Prostate gland (tissue), 2 donors: ENCODE measurements at regions not wholly inside any gene's neighbourhood (a gene's known extent, or its start where the extent isn't known, plus 50 kb on each side); places are given as distances from the start of the nearest gene placed in this dataset.

ENCODE experiments used
- CTCF ChIP-seq, 4 experiments: fragments of 200-600 bp in 2 of 4; fragments of 450-650 bp in 2 of 4; sonication (generic) in 2 of 4; IDR thresholded peaks; 1 replicate in 3 of 4; 2 replicates in 1 of 4; pipeline ENCODE4 v1.5.1; 2016 to 2019; ENCODE audit warnings: antibody characterized with exemption in 4 of 4, mild to moderate bottlenecking in 2 of 4, moderate library complexity in 2 of 4
- POLR2A ChIP-seq: fragments of 450-650 bp; IDR thresholded peaks from one replicate; pipeline ENCODE4 v1.6.1; 2016; ENCODE audit warnings: antibody characterized with exemption, mild to moderate bottlenecking
- POLR2AphosphoS5 ChIP-seq: sonication (generic); formaldehyde crosslinking; IDR thresholded peaks from one replicate; pipeline ENCODE4 v1.6.1; 2017; ENCODE audit warnings: antibody characterized with exemption

DNA sequence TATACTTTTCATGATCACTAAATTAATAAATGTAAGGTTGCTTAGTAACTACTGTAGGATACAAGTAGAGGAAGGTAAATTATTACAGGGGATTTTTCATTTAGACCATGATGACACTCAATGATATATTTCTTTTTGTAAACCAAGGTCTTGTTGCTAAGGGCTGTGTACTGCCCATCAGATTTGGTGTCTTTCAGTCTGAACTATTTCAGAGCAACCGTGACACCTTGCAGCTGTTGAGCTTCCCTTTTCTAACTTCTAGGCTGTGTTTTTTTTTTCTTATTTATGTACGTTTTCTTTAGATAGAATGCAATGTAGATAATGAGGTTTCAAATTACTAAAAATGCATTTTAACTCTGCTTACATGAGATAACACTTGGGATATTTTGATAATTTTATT is 292.0 kb upstream of the MBL2 start:
- TF ChIP-seq POLR2A: no peak
- TF ChIP-seq CTCF (IDR thresholded peaks at IDR 0.05): no peak
- TF ChIP-seq POLR2AphosphoS5: no peak
